Uterus (tissue), 3 donors: ENCODE measurements at regions not wholly inside any gene's neighbourhood (a gene's known extent, or its start where the extent isn't known, plus 50 kb on each side); places are given as distances from the start of the nearest gene placed in this dataset.
A peak's percentile ranks its signal among the peaks of the same experiment; 100 is the strongest.

Experiments used
- DNase-seq, 2 donors: peaks; one replicate each; pipeline ENCODE4 v3.0.0-alpha.2; 2019 to 2020
- H3K27ac ChIP-seq, 2 donors: fragments of 200-600 bp; sonication (generic); 1 replicate in 1 of 2; 2 replicates in 1 of 2; pipeline ENCODE4 v1.5.1; 2016 to 2018
- H3K27me3 ChIP-seq, 2 donors: fragments of 200-600 bp; sonication (generic); one replicate each; pipeline ENCODE4 v1.5.1; 2018 to 2019; ENCODE audit warnings: control low read depth in 1 of 2
- H3K36me3 ChIP-seq, 2 donors: fragments of 200-600 bp; sonication (generic); one replicate each; pipeline ENCODE4 v1.5.1; 2019; ENCODE audit warnings: control low read depth in 1 of 2
- H3K4me1 ChIP-seq, 2 donors: fragments of 200-600 bp; sonication (generic); one replicate each; pipeline ENCODE4 v1.5.1; 2018 to 2019; ENCODE audit warnings: control low read depth in 1 of 2
- H3K4me3 ChIP-seq, 2 donors: fragments of 200-600 bp; sonication (generic); 1 replicate in 1 of 2; 2 replicates in 1 of 2; pipeline ENCODE4 v1.5.1; 2018 to 2019; ENCODE audit warnings: mild to moderate bottlenecking in 1 of 2
- H3K9me3 ChIP-seq, 2 donors: fragments of 200-600 bp; sonication (generic); one replicate each; pipeline ENCODE4 v1.5.1; 2019; ENCODE audit warnings: control low read depth in 1 of 2
- CTCF ChIP-seq, 4 experiments: fragments of 200-600 bp in 2 of 4; fragments of 450-650 bp in 2 of 4; sonication (generic) in 2 of 4; IDR thresholded peaks; one replicate each; pipeline ENCODE4 v1.5.1; 2016 to 2019; ENCODE audit warnings: antibody characterized with exemption in 4 of 4, mild to moderate bottlenecking in 2 of 4, moderate library complexity in 1 of 4
- POLR2A ChIP-seq, 2 donors: fragments of 450-650 bp; IDR thresholded peaks; one replicate each; pipeline ENCODE4 v1.6.1; 2016; ENCODE audit warnings: antibody characterized with exemption in 2 of 2, mild to moderate bottlenecking in 1 of 2, moderate library complexity in 1 of 2
- intact Hi-C: fragments of 100-400 bp; cut with DNase I; formaldehyde crosslinking; loops from one replicate; pipeline ENCODE4 v1.15.1; 2023; ENCODE audit warnings: low total_unique reads
- donor health status: DM: yes; HTN: yes; CAD: no.

GRCh38 chr3:178320456-178321351 is 215.5 kb upstream of the KCNMB2 start:
- H3K27me3 ChIP-seq: no peaks in the 10 kb centered on the region
- H3K4me1 ChIP-seq: no peaks in the 10 kb centered on the region
- intact Hi-C loops: no loop called here
- TF ChIP-seq POLR2A (IDR thresholded peaks at IDR 0.05) (no peak), CTCF (IDR thresholded peaks at IDR 0.05) (no peak)
- no peaks in the 10 kb centered on the region for H3K9me3 ChIP-seq
- no peak overlapping the region for H3K4me3 ChIP-seq
- DNase-seq: peak in 1 of 2 donors; percentile 34
- peak overlapping the region in 1 of 2 donors; percentile 26 for H3K27ac ChIP-seq
- H3K36me3 ChIP-seq: no peaks in the 10 kb centered on the region

- no peaks in the 10 kb centered on the region for H3K9me3 ChIP-seq
- no peak overlapping the region for H3K4me3 ChIP-seq
- TF ChIP-seq POLR2A (IDR thresholded peaks at IDR 0.05) (no peak), CTCF (IDR thresholded peaks at IDR 0.05) (no peak)
- no peaks in the 10 kb centered on the region for H3K36me3 ChIP-seq
- intact Hi-C loops: no loop called here
- no peaks in the 10 kb centered on the region for H3K4me1 ChIP-seq
- peak overlapping the region; percentile 18 to 39 for H3K27ac ChIP-seq
- H3K27me3 ChIP-seq: no peaks in the 10 kb centered on the region
- no peak for DNase-seq
Observed at GRCh38 chr3:178324356-178324755, 211.9 kb upstream of the KCNMB2 start.

GRCh38 chr3:178325330-178325729 is 210.9 kb upstream of the KCNMB2 start:
- no peak for DNase-seq
- Histone ChIP-seq H3K36me3 (no peaks in the 10 kb centered on the region), H3K4me3 (no peak overlapping the region), H3K4me1 (no peaks in the 10 kb centered on the region), H3K9me3 (no peaks in the 10 kb centered on the region), H3K27me3 (no peaks in the 10 kb centered on the region), H3K27ac (peak overlapping the region; percentile 18 to 39)
- TF ChIP-seq POLR2A (IDR thresholded peaks at IDR 0.05): no peak
- peak; percentile 43 to 62 (median 54) for TF ChIP-seq CTCF (IDR thresholded peaks at IDR 0.05)
- intact Hi-C loops: no loop called here

- peaks cover 0 to 2% of the 10 kb centered on the region in 2 donors for H3K27me3 ChIP-seq
- no peak overlapping the region for H3K27ac ChIP-seq
- intact Hi-C loops: no loop called here
- H3K9me3 ChIP-seq: no peaks in the 10 kb centered on the region
- H3K4me3 ChIP-seq: no peak overlapping the region
- no peaks in the 10 kb centered on the region for H3K4me1 ChIP-seq
- no peak for TF ChIP-seq CTCF (IDR thresholded peaks at IDR 0.05)
- no peak for TF ChIP-seq POLR2A (IDR thresholded peaks at IDR 0.05)
- no peak for DNase-seq
- H3K36me3 ChIP-seq: no peaks in the 10 kb centered on the region
Observed at GRCh38 chr3:178329936-178330335, 206.3 kb upstream of the KCNMB2 start.

GRCh38 chr3:178334239-178334638 is 202.0 kb upstream of the KCNMB2 start:
- intact Hi-C loops: no loop called here
- H3K4me3 ChIP-seq: no peak overlapping the region
- H3K27ac ChIP-seq: no peak overlapping the region
- TF ChIP-seq POLR2A (IDR thresholded peaks at IDR 0.05): no peak
- TF ChIP-seq CTCF (IDR thresholded peaks at IDR 0.05): no peak
- no peaks in the 10 kb centered on the region for H3K9me3 ChIP-seq
- H3K27me3 ChIP-seq: peaks cover 0 to 2% of the 10 kb centered on the region in 2 donors
- no peaks in the 10 kb centered on the region for H3K36me3 ChIP-seq
- no peak for DNase-seq
- no peaks in the 10 kb centered on the region for H3K4me1 ChIP-seq
